Hematopoietic multipotent progenitor cell treated with erythropoietin and hydrocortisone succinate and interleukin-3 and kit ligand, for 6 days (in vitro differentiated cells): ENCODE measurements at regions not wholly inside any gene's neighbourhood (a gene's known extent, or its start where the extent isn't known, plus 50 kb on each side); places are given as distances from the start of the nearest gene placed in this dataset.

Experiments
- DNase-seq: peaks from one replicate; pipeline ENCODE4 v3.0.0-alpha.2; 2015

DNA sequence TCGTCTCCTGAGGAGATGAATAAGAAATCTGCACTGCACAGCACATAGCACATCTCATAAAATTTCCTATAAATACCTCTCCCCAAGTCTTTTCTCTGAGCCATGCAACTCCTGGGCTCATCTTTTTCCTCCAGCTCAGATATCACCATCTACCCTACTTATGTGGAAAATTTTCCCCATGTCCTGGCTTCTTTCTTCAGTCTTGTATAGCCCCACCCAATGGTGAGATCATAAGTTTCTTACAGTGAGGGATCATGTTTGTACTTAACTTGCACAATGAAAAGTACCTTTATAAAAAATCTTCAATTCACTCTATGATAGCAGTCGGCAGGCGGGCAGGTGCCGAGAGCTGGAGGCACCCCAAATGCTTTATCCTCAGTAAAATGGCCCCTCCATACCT lies 198.6 kb upstream of the S100G start:
- no peak for DNase-seq

DNA sequence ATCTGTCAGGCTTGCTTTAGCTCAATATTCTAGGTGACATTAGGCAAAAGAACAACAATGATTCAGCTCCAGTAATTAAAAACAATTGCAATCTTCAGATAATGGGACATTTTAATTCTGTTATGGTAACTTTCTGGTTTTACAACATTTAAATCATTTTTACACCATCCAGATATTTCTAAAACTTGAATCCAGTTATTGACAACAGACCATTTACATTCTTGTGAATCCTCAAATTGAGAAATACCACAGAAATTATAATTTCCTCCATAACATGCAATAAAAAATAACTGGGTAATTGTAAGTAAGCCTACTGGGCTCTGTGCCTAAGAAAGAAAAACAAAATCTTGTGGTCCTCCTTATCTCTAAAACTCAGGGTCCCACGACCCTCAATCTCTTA lies 195.0 kb upstream of the S100G start:
- DNase-seq: no peak

- no peak for DNase-seq
These were observed 192.7 kb upstream of the S100G start for GRCh38 chrX:16457239-16457638.

GRCh38 chrX:16458208-16458607 lies 191.8 kb upstream of the S100G start:
- DNase-seq: no peak

GRCh38 chrX:16459008-16459407 lies 190.9 kb upstream of the S100G start:
- no peak for DNase-seq

DNA sequence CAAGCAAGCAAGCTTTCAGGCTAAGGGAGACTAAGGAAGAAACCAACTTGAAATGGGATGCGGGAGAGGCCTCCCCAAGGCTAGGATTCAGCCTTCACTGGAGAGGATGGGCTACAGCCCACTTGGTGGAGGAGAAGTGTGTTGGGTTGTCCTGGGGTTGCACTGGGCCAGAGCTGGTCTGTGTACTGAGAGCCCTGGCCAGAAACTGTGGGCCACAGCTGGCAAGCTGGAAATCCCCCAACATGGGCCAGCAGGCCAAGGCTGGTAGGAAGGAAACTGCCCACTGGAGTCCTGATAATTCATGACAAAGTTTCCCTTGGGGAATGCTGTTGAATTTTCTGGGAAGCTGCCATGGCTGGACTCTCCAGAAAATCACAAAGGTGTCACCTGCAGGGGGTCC lies 188.0 kb upstream of the S100G start:
- no peak for DNase-seq

DNA sequence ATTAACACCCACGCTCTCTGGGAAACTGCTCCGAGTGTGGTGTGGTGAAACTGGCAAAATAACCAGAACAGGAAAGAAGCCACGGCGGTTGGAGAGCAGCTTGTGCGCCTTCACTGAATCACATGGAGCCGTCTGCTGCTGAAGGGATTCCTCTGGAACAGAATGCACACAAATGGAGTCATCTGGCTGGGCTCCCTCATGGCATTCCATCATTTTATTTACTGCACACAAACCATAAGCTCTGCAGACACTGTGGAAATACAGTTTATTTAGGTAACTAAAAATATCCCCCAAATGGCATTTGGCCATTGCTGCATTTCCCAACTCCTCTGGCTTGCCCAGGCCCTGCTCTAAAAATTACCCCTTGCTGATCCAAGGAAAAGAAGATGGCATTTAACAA lies 187.0 kb upstream of the S100G start:
- DNase-seq: no peak

DNA sequence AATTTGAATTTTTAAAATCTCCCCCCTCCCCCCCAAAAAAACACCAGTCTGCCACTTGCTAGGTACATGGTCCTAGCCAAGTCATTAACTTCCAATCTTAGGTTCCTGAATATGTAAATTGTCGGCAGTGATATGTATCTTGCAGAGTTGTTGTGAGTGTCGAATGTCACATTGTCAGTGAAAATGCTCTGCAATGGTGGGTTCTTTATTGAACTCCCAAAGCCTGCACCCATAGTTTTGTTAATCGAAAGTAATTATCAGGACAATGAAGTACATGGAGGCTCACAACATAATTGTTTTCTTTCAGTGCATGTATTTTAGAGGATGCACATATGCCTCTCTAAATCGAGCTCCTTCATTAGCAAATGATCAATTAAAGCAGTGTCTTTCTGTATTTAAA lies 185.6 kb upstream of the S100G start:
- DNase-seq: no peak

DNA sequence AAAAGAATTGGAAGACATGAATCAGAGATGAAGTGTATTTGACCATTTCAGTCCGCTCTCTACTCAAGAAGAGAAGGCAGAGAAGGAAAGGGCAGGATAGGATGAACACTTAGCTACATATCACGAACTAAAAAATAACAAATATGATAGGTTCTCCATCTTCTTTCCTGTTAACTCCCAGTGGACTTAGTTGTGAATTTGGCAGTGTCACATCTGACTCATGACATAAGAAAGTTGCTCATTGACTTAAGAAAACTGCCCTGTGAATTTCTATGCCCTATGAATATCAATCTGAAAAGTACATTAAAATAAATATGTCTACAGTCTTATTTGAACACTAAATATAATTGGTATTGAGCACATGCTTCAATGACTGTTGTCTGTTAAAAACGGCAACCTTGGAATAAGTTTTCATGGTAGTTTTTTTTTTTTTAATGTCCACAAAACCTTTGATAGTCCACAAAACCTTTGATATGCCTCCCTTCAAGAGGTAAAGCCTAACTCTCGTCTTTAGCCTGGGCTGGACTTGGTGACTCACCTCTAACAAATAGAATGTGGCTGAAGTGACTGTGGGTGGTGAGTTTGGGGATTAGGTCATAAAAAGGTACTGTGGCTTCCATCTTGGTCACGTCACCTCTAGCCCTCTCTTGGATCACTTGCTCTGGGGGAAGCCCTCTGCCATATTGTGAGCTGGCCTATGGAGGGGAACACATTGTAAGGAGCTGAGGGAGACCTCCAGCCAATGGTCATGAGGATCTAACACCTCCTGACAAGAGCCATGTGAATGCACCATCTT lies 184.7 kb upstream of the S100G start:
- no peak for DNase-seq

GRCh38 chrX:16466640-16467432 lies 183.1 kb upstream of the S100G start:
- DNase-seq: no peak

DNA sequence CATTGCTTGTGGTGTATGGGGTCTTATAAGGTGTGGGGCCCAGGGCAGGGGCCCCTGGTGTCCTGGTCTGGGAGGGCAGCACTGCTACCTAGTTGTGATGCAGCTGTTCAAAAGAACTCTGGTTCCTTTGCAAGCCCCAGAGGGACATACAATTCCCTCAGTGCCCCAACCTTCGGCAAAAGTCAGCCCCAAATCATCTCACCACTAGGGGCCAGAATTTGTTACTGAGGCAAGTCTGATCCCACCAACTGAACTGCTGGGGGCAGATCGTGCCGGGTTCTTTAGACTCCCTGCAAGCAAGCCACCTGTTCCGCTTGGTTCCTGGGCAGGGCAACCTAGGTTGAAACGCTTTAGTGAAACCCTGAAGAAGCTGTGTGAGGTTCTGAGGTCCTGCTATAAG lies 180.1 kb upstream of the S100G start:
- DNase-seq: peak; percentile 15

- no peak for DNase-seq
These were observed 177.6 kb upstream of the S100G start for GRCh38 chrX:16472345-16472744.

DNA sequence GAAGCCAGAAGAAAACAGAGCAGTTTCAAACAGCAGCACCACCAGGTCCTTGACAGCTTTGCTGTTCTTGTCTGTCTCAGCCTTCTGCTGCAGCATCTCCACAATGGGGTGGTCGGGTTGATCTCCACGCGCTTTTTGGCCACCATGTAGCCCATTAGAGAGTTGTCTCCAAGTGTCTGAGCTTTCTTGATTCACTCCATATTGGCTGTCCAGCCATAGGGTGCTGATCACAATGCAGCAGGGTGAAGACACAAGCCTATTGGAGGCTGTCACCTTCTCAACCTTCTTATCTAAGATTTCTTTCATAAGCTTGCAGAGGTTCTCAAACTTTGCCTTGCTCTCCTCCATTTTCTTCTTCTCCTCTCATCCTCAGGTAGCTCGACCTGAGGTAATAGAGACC lies 175.4 kb upstream of the S100G start:
- DNase-seq: no peak

GRCh38 chrX:16476009-16476408 lies 173.9 kb upstream of the S100G start:
- no peak for DNase-seq

DNA sequence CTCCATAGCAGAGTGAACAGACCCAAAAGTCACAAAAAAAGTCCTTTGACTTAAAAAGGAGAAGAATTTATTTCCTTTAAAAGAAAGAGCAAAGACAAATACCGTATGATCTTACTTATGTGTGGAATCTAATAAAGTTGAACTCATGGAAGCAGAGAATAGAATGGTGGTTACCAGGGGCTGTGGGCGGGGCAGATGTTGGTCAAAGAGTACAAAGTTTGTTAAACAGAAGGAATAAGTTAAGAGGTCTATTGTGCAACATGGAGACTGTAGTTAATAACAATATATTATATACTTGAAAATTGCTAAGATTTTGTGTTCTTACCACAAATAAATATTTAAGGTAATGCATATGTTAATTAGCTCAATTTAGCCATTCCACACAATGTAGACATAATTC lies 173.3 kb upstream of the S100G start:
- DNase-seq: no peak

GRCh38 chrX:16479206-16479869 lies 170.6 kb upstream of the S100G start:
- DNase-seq: no peak

DNA sequence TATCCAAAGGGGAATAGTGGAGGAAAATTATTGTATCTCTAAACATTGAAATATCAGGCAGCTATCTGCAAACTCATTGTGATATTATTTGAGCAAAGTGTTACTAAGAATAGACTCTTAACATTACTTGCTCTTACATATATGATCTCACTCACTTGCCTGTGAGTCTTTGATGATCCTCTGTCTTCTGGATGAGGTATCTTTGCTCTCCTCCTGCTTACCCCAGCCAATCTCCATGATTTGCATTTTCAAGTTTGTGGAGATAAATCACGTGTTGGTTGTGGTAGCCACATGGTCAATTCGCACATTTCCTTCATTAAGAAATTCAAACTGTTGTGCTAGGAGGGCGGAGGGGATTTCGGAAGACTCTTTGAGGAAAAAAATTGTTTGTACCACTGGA lies 169.9 kb upstream of the S100G start:
- no peak for DNase-seq

- peak; percentile 7 for DNase-seq
These were observed 165.6 kb upstream of the S100G start for GRCh38 chrX:16484338-16484737.

GRCh38 chrX:16487620-16488385 lies 162.2 kb upstream of the S100G start:
- no peak for DNase-seq

- DNase-seq: no peak
These were observed 161.0 kb upstream of the S100G start for GRCh38 chrX:16488959-16489358.

DNA sequence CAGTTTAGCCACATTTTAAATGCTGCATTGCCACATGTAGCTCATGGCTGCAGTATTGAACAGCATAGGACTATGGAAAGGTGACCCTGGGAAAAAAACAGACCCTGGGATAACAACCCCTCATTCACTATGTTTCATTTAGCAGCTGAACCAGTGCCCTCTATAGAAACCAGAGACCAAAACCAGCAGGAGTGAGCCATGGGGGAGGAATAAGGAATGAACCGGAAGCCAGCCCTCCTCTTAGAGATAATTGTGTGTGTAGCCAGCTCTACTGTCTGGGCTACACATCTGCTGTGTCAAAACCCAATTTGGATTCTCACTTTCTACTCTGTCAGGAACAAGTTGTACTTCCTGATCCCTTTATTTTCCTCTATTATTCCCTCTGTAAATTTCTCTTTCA lies 158.5 kb upstream of the S100G start:
- no peak for DNase-seq

DNA sequence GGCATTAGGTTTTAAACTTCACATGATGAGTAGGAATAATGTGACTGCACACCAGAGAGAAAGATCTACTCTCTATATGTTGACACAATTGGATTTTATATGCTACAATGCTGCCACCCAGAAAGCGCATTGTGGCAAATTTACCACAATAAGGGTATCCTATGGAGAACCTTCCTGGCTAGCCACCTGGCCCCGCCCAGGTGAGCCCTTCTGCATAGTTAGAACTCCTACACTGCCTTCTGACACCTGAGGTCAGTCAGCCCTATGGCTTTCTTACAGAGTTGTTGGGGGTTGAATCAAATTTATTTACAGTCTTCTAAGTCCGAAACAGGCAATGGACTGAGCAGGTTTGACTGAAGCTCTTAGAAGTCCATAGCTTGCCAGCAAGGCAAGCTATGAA lies 153.8 kb upstream of the S100G start:
- DNase-seq: no peak
